Large intestine (tissue), 3 donors: ENCODE measurements at regions not wholly inside any gene's neighbourhood (a gene's known extent, or its start where the extent isn't known, plus 50 kb on each side); places are given as distances from the start of the nearest gene placed in this dataset.
"Not testable (repeated sequence)": the region's sequence is repeated elsewhere in the genome, so short reads cannot be mapped to it uniquely, and the experiment has no call there.

ENCODE experiments used
- DNase-seq, 2 donors: peaks; one replicate each; pipeline versions ENCODE4 v3.0.0 to v3.0.0-alpha.2; 2013
- H3K27ac ChIP-seq: one replicate; pipeline ENCODE4 v1.5.1; 2013; ENCODE audit warnings: low read length
- H3K27me3 ChIP-seq: 2 replicates; pipeline ENCODE4 v1.6.1; 2013; ENCODE audit warnings: low read length; ENCODE audit not compliant: control insufficient read depth, insufficient read depth
- H3K36me3 ChIP-seq: 2 replicates; pipeline ENCODE4 v1.6.1; 2013; ENCODE audit warnings: low read length; ENCODE audit not compliant: control insufficient read depth, insufficient read depth
- H3K4me1 ChIP-seq: one replicate; pipeline ENCODE4 v1.6.1; 2013; ENCODE audit warnings: low read length; ENCODE audit not compliant: control insufficient read depth, insufficient read depth
- H3K4me3 ChIP-seq: one replicate; pipeline ENCODE4 v1.5.1; 2013; ENCODE audit warnings: low read length
- H3K9me3 ChIP-seq: one replicate; pipeline ENCODE4 v1.6.1; 2013; ENCODE audit warnings: mild to moderate bottlenecking, low read depth, low read length, moderate library complexity; ENCODE audit not compliant: control insufficient read depth
- WGBS: methylation state at CpG from one replicate; pipeline ENCODE4 v1.1.5; 2013; ENCODE audit warnings: low lambda C conversion rate; ENCODE audit not compliant: insufficient coverage; 5-methylcytosine and 5-hydroxymethylcytosine counted together

DNA sequence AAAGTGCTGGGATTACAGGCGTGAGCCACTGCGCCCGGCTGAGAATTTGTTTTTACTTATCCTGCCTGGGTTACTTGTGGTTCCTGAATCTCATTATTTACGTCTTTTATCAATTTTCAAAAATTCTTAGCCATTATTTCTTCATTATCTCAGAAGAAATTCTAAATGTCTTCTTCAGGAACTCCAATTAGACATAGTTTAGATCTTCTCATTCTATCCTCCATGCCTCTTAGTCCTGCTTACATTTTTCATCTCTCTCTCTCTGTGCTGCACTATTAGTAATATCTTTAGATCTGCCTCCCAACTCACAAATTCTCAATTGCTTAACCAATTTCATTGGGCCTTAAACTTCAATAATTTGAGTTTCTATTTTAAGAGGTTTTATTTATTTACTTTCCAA is 124.4 kb upstream of the MRPS22 start:
- H3K27me3 ChIP-seq = peaks cover 9% of the 10 kb centered on the region
- no peaks in the 10 kb centered on the region for H3K4me1 ChIP-seq
- no peak overlapping the region for H3K27ac ChIP-seq
- H3K9me3 ChIP-seq = no peaks in the 10 kb centered on the region
- H3K4me3 ChIP-seq = no peak overlapping the region
- WGBS = 100% methylated on average over 4 of the region's 4 CpGs
- no peak for DNase-seq
- H3K36me3 ChIP-seq = no peaks in the 10 kb centered on the region

DNA sequence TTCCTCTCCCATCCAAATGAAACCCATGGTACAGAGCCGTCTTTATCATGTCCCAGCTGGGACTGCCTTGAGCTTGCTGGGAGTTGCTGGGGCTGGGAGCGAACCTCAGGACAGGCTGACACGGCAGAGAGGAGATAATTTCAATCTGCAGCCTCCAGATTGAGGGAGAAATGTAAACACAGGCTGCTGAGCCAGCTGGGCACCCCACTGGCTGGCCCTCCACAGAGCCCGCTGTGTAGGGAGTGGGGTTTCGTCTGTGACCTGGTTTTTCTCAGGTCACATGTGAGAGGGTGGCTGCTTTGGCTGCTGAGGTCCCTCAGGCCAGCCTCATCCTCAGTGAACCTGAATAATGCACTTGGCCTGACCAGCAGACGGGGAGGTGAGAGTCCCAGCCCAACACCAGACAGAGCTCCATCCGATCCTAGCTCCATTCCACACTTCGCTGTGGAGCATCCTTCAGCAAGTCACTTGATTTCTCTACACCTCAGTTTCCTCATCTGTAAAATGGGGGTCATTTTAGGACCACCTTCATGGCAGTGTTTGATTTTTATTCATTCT is 121.6 kb upstream of the MRPS22 start:
- Histone ChIP-seq H3K4me1 (no peaks in the 10 kb centered on the region), H3K9me3 (no peaks in the 10 kb centered on the region), H3K27ac (no peak overlapping the region), H3K27me3 (peaks cover 9% of the 10 kb centered on the region), H3K36me3 (no peaks in the 10 kb centered on the region), H3K4me3 (no peak overlapping the region)
- WGBS = no CpG with 5 or more reads among the region's 8 CpGs
- DNase-seq = no peak

DNA sequence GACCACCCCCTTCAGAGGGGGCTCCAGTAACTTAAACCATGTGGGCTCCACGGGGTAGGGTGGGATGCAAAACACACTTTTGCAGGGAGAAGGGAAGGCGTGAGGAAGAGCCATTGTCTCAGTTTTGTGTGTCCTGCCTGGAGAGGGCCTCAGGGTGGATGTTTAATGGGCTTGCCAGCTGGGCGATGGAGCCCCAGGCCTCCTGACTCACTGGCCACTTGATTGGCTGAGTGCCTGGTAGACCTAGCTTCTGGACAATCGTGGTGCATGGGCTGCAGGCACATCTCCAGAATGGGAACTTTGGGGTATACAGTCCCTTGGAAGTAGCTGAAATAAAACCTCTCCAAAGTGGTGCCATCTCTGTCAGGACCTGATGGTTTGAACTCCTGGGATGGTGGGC is 118.3 kb upstream of the MRPS22 start:
- no peaks in the 10 kb centered on the region for H3K9me3 ChIP-seq
- no peak overlapping the region for H3K27ac ChIP-seq
- no peaks in the 10 kb centered on the region for H3K4me1 ChIP-seq
- H3K27me3 ChIP-seq = peaks cover 12% of the 10 kb centered on the region
- WGBS = no CpG with 5 or more reads among the region's 4 CpGs
- no peak overlapping the region for H3K4me3 ChIP-seq
- no peaks in the 10 kb centered on the region for H3K36me3 ChIP-seq
- no peak for DNase-seq

DNA sequence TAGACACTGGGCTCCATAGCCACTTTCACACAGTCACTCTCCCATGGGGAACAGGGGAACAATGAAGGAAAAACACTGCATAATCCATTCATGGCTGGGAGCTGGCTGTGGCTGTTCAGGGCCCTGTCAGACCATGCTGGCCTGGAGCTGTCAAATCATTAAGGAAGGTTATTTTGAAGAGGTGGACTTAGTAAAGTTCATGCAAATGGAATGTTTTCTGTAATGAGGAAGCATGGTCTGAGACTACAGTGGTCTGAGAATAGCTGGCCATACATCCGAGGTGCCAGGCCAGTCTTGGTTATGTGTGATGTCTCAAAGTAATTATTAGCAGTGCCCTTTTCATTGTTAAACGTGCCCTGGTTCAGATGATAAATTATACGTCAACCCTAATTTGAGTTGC is 117.1 kb upstream of the MRPS22 start:
- H3K4me1 ChIP-seq = no peaks in the 10 kb centered on the region
- H3K27ac ChIP-seq = no peak overlapping the region
- H3K27me3 ChIP-seq = peaks cover 7% of the 10 kb centered on the region
- no peaks in the 10 kb centered on the region for H3K36me3 ChIP-seq
- H3K9me3 ChIP-seq = no peaks in the 10 kb centered on the region
- no peak overlapping the region for H3K4me3 ChIP-seq
- DNase-seq = no peak
- WGBS = no CpG with 5 or more reads among the region's 3 CpGs

DNA sequence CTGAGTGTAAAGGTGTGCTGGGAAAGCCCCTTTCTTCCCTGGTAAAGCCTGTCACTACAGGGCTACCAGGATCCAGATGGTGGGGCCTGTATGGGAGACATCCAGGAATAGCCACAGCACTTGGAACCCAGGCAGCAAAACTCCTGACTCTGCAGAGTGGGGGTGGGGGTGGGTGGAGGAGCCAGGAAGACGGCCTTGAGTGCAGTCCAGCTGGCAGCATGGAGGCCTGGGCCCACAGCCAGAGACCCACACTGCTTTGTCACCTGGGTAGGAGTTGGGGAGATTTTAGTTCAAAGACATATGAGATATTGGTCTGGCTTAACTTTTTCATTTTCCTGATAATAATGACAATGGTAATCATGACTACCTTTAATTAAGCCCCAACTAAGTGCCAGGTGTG is 116.7 kb upstream of the MRPS22 start:
- H3K9me3 ChIP-seq = no peaks in the 10 kb centered on the region
- peaks cover 6% of the 10 kb centered on the region for H3K27me3 ChIP-seq
- no peak for DNase-seq
- H3K36me3 ChIP-seq = no peaks in the 10 kb centered on the region
- no peak overlapping the region for H3K27ac ChIP-seq
- H3K4me1 ChIP-seq = no peaks in the 10 kb centered on the region
- WGBS = no CpG with 5 or more reads among the region's 1 CpG
- H3K4me3 ChIP-seq = no peak overlapping the region

DNA sequence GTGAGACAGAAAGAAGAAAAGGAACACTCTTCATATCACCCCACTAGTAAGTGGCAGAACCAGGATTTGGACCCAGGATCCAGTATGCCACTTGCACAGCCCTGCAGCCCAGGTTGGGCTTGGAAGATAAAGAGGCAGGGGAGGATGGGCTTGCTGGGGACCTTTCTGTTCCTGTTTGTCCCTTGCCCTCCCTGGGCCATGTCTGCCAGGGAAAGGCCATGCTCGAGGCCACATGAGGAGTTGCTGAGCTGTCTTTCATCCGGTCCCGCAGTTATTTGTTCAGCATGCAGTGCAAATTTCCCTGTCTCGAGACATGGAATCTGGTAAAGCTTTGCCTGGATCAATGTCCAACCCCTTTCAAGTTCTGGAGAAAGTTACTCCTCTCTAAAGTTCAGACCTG is 116.0 kb upstream of the MRPS22 start:
- no peak overlapping the region for H3K4me3 ChIP-seq
- no peaks in the 10 kb centered on the region for H3K4me1 ChIP-seq
- WGBS = no CpG with 5 or more reads among the region's 4 CpGs
- DNase-seq = no peak
- no peaks in the 10 kb centered on the region for H3K9me3 ChIP-seq
- H3K27me3 ChIP-seq = peaks cover 6% of the 10 kb centered on the region
- H3K36me3 ChIP-seq = no peaks in the 10 kb centered on the region
- no peak overlapping the region for H3K27ac ChIP-seq

DNA sequence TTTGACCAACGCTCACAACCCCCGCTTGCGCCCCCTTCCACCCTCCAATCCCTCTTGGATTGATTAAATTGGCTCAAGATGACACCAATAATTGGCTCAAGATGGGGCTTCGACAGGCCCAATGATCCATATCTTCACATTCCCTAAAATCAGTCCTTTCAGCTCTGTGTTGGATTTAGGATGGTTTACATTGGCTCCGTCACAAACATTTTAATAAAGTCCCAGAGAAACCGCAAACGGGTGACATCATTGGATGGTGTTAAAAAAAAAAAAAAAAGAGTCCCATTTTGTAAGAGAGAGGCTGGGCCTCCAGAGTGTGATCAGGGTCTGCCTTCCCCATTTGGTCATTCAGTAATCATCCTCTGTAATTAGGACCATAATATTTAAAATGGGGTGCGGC is 113.4 kb upstream of the MRPS22 start:
- no peaks in the 10 kb centered on the region for H3K9me3 ChIP-seq
- no CpG with 5 or more reads among the region's 8 CpGs for WGBS
- no peaks in the 10 kb centered on the region for H3K36me3 ChIP-seq
- no peak for DNase-seq
- H3K4me3 ChIP-seq = no peak overlapping the region
- no peak overlapping the region for H3K27ac ChIP-seq
- H3K27me3 ChIP-seq = peaks cover 3% of the 10 kb centered on the region
- H3K4me1 ChIP-seq = no peaks in the 10 kb centered on the region

DNA sequence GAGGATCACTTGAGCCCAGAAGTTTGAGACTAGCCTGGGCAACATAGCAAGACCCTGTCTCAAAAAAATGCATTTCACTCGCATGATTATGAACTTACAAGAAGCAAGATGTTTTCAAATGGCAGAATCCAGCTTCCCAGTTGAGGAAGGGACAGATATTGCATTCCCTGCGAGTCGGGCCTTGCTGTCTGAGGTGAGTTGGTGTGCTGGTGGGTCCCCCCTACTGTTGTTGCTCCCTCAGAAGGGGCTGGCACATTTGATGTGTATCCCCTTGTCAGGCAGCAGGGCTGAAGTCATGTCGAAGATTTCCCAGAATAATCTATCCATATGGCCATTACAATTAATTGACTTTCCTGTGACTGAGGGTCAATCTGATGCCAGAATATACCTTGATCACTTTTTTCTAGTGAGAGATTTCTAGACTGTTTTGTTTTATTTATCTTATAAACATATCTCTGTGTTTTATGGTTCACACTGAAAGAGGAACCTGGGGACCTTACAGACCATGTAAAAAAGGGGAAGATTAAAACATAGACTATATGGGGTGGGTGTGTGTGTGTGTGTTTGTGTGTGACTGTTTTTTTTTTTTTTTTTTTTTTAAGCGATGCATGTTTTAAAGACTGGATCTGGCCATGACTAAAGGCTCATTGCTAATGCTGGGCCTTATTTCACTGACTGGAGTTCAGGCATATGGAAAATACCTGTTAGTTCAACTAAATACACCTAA is 112.1 kb upstream of the MRPS22 start:
- WGBS = no CpG with 5 or more reads among the region's 5 CpGs
- Histone ChIP-seq H3K4me1 (no peaks in the 10 kb centered on the region), H3K9me3 (no peaks in the 10 kb centered on the region), H3K27ac (no peak overlapping the region), H3K4me3 (no peak overlapping the region), H3K36me3 (no peaks in the 10 kb centered on the region), H3K27me3 (peaks cover 3% of the 10 kb centered on the region)
- DNase-seq = no peak

DNA sequence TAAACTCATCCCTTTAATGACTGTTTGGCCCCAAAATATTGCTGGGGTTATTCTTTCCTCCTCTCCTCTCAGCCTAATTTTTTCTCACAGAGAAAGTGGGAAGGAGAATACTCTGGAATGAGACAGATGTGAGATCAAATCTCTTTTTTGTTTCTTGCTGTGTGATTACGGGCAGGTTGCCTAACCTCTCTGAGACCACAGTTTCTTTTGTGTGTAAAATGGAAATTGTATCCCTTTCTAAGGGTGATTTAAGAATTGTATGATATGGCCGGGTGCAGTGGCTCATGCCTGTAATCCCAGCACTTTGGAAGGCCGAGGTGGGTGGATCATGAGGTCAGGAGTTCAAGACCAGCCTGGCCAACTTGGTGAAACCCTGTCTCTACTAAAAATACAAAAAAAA is 111.5 kb upstream of the MRPS22 start:
- WGBS = no CpG with 5 or more reads among the region's 3 CpGs
- not testable (repeated sequence) for H3K27ac ChIP-seq, H3K36me3 ChIP-seq, DNase-seq, H3K4me1 ChIP-seq, H3K27me3 ChIP-seq, H3K9me3 ChIP-seq, H3K4me3 ChIP-seq

DNA sequence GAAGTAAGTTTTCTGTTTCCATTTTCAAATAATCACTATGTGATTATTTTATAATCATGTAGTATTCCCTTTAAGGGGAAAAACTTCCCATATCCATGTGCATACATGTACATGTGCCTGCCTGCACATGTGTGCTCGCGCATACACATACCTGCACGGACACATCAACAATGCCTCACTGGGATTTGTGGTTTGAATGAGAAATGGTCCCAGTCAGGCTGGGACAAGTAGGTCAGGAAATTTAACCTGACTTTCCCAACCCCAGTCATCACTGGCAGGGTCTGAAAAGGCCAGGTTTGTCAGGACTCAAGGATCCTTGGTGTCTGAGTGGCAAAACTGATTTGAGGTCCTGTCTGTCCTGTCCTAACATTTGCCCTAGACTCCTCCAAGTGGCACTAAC is 109.3 kb upstream of the MRPS22 start:
- Histone ChIP-seq H3K27me3 (peaks cover 9% of the 10 kb centered on the region), H3K27ac (no peak overlapping the region), H3K4me1 (no peaks in the 10 kb centered on the region), H3K9me3 (no peaks in the 10 kb centered on the region), H3K36me3 (no peaks in the 10 kb centered on the region), H3K4me3 (no peak overlapping the region)
- no CpG with 5 or more reads among the region's 3 CpGs for WGBS
- no peak for DNase-seq

DNA sequence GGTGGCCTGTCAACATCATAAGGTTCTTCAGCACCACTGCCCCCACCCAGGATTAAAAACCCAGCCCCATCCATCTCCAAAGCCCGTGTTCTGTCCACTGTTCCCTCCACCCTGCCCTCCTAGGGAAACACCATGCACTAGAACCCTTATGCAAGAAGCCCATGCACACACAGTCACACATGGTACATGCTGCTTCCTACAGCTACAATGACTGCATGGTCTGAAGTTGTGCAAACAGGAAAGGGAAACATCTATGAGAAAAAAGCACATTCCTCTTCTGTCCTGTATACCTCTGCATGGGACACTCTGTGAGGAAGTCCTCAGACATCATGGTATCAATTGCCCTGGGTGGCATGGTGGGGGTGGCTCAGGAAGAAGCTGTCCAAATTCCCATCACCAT is 108.6 kb upstream of the MRPS22 start:
- H3K27me3 ChIP-seq = peaks cover 13% of the 10 kb centered on the region
- H3K36me3 ChIP-seq = no peaks in the 10 kb centered on the region
- H3K4me3 ChIP-seq = no peak overlapping the region
- WGBS = no CpG with 5 or more reads among the region's 1 CpG
- H3K4me1 ChIP-seq = no peaks in the 10 kb centered on the region
- no peak for DNase-seq
- no peaks in the 10 kb centered on the region for H3K9me3 ChIP-seq
- no peak overlapping the region for H3K27ac ChIP-seq
